ENCODE measurements at regions not wholly inside any gene's neighbourhood (a gene's known extent, or its start where the extent isn't known, plus 50 kb on each side); places are given as distances from the start of the nearest gene placed in this dataset.

- no peak overlapping the region for H2AFZ ChIP-seq (replicated peaks)
- TF ChIP-seq EZH2phosphoT487 (IDR thresholded peaks at IDR 0.05) = no peak
- H4K20me1 ChIP-seq (ENCODE audit: low read depth) = no peaks in the 10 kb centered on the region
- Mint-ChIP-seq H3K36me3 (no peaks in the 10 kb centered on the region), H3K27me3 (ENCODE audit: insufficient read depth, low read depth) (no peaks in the 10 kb centered on the region), H3K9me3 (no peaks in the 10 kb centered on the region), H3K4me1 (no peaks in the 10 kb centered on the region), H3K4me3 (no peak overlapping the region), H3K27ac (no peak overlapping the region)
- H3F3A ChIP-seq (ENCODE audit: low read depth) = no peaks in the 10 kb centered on the region
- no peaks in the 10 kb centered on the region for H3K4me1 ChIP-seq
- no peaks in the 10 kb centered on the region for H3K79me2 ChIP-seq (ENCODE audit: low read depth)
- no peaks in the 10 kb centered on the region for H3K27me3 ChIP-seq
- no peak overlapping the region for H3K4me2 ChIP-seq
- no peaks in the 10 kb centered on the region for H3K9me3 ChIP-seq (ENCODE audit: low read depth)
- no peaks in the 10 kb centered on the region for H3K36me3 ChIP-seq
- peak; percentile 65 for DNase-seq (ENCODE audit: low spot score)
- no peak overlapping the region for H3K4me3 ChIP-seq
- no peak overlapping the region for H3K9ac ChIP-seq
- H3K27ac ChIP-seq = no peak overlapping the region
Observed at GRCh38 chr2:152950126-152950525, 231.7 kb downstream of the ARL6IP6 start.

DNA sequence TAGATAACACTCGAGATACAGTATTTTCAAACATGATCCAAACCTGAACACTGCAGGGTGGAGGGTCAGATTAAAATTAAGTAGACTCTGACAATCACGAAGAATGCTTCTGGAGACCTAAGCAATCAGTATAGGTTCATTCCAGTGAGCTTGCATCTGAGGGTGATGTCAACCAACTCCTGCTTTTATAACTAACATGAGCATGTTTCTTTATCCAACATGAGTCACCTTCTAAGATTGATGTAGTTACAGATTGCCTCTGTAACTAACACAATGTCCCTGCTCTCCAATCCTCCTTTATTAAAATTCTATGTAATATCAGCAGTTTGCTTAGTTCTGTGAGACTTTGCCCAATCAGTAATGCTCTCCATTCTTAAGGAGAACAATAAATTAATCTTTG, 225.7 kb downstream of the ARL6IP6 start:
- Histone ChIP-seq H3K4me3 (no peak overlapping the region), H2AFZ (replicated peaks) (no peak overlapping the region), H3K27me3 (no peaks in the 10 kb centered on the region), H3K79me2 (ENCODE audit: low read depth) (no peaks in the 10 kb centered on the region), H3K36me3 (no peaks in the 10 kb centered on the region), H3K4me1 (no peaks in the 10 kb centered on the region), H3F3A (ENCODE audit: low read depth) (no peaks in the 10 kb centered on the region), H4K20me1 (ENCODE audit: low read depth) (no peaks in the 10 kb centered on the region), H3K27ac (no peak overlapping the region), H3K4me2 (no peak overlapping the region), H3K9me3 (ENCODE audit: low read depth) (no peaks in the 10 kb centered on the region), H3K9ac (no peak overlapping the region)
- Mint-ChIP-seq H3K27ac (no peak overlapping the region), H3K4me1 (no peaks in the 10 kb centered on the region), H3K27me3 (ENCODE audit: insufficient read depth, low read depth) (no peaks in the 10 kb centered on the region), H3K9me3 (peaks cover 3% of the 10 kb centered on the region), H3K36me3 (no peaks in the 10 kb centered on the region), H3K4me3 (no peak overlapping the region)
- DNase-seq (ENCODE audit: low spot score) = no peak
- TF ChIP-seq EZH2phosphoT487 (IDR thresholded peaks at IDR 0.05) (no peak), EZH2 (IDR thresholded peaks at IDR 0.05) (no peak), CTCF (IDR thresholded peaks at IDR 0.05) (no peak)

- Mint-ChIP-seq H3K9me3 (peaks cover 5% of the 10 kb centered on the region), H3K27me3 (ENCODE audit: insufficient read depth, low read depth) (no peaks in the 10 kb centered on the region), H3K4me1 (no peaks in the 10 kb centered on the region), H3K27ac (no peak overlapping the region), H3K4me3 (no peak overlapping the region), H3K36me3 (no peaks in the 10 kb centered on the region)
- no peak for DNase-seq (ENCODE audit: low spot score)
- no peaks in the 10 kb centered on the region for H3K79me2 ChIP-seq (ENCODE audit: low read depth)
- no peak overlapping the region for H3K4me3 ChIP-seq
- no peak overlapping the region for H3K4me2 ChIP-seq
- H3K9me3 ChIP-seq (ENCODE audit: low read depth) = no peaks in the 10 kb centered on the region
- TF ChIP-seq EZH2phosphoT487 (IDR thresholded peaks at IDR 0.05) (no peak), CTCF (IDR thresholded peaks at IDR 0.05) (no peak), EZH2 (IDR thresholded peaks at IDR 0.05) (no peak)
- no peak overlapping the region for H3K9ac ChIP-seq
- no peak overlapping the region for H2AFZ ChIP-seq (replicated peaks)
- H3K4me1 ChIP-seq = no peaks in the 10 kb centered on the region
- H4K20me1 ChIP-seq (ENCODE audit: low read depth) = no peaks in the 10 kb centered on the region
- H3K27me3 ChIP-seq = no peaks in the 10 kb centered on the region
- no peaks in the 10 kb centered on the region for H3K36me3 ChIP-seq
- no peaks in the 10 kb centered on the region for H3F3A ChIP-seq (ENCODE audit: low read depth)
- H3K27ac ChIP-seq = no peak overlapping the region
Observed at GRCh38 chr2:152942940-152943440, 224.6 kb downstream of the ARL6IP6 start.

GRCh38 chr2:152930501-152930900, 212.1 kb downstream of the ARL6IP6 start:
- Histone ChIP-seq H4K20me1 (ENCODE audit: low read depth) (no peaks in the 10 kb centered on the region), H3K27ac (no peak overlapping the region), H3K27me3 (no peaks in the 10 kb centered on the region), H3K4me2 (no peak overlapping the region), H2AFZ (replicated peaks) (no peak overlapping the region), H3K9ac (no peak overlapping the region), H3K4me1 (no peaks in the 10 kb centered on the region), H3F3A (ENCODE audit: low read depth) (peaks cover 21% of the 10 kb centered on the region), H3K9me3 (ENCODE audit: low read depth) (no peaks in the 10 kb centered on the region), H3K4me3 (no peak overlapping the region), H3K79me2 (ENCODE audit: low read depth) (no peaks in the 10 kb centered on the region), H3K36me3 (no peaks in the 10 kb centered on the region)
- no peak overlapping the region for H3K4me3 Mint-ChIP-seq
- TF ChIP-seq EZH2 (IDR thresholded peaks at IDR 0.05) (no peak), CTCF (IDR thresholded peaks at IDR 0.05) (no peak), EZH2phosphoT487 (IDR thresholded peaks at IDR 0.05) (no peak)
- no peak overlapping the region for H3K27ac Mint-ChIP-seq
- H3K9me3 Mint-ChIP-seq = no peaks in the 10 kb centered on the region
- peaks cover 5% of the 10 kb centered on the region for H3K27me3 Mint-ChIP-seq (ENCODE audit: insufficient read depth, low read depth)
- no peak for DNase-seq (ENCODE audit: low spot score)
- no peaks in the 10 kb centered on the region for H3K4me1 Mint-ChIP-seq
- H3K36me3 Mint-ChIP-seq = no peaks in the 10 kb centered on the region
